ENCODE measurements at regions not wholly inside any gene's neighbourhood (a gene's known extent, or its start where the extent isn't known, plus 50 kb on each side); places are given as distances from the start of the nearest gene placed in this dataset.

- TF ChIP-seq CTCF (IDR thresholded peaks at IDR 0.05) = no peak
- no peak for TF ChIP-seq EP300 (IDR thresholded peaks at IDR 0.05)
These were observed 1038.3 kb downstream of the TLE1 start for GRCh38 chr9:80651044-80651443.

All from sigmoid colon (tissue), 4 donors.